Gastrocnemius medialis (tissue), 4 donors: ENCODE measurements at regions not wholly inside any gene's neighbourhood (a gene's known extent, or its start where the extent isn't known, plus 50 kb on each side); places are given as distances from the start of the nearest gene placed in this dataset.
"Not testable (repeated sequence)": the region's sequence is repeated elsewhere in the genome, so short reads cannot be mapped to it uniquely, and the experiment has no call there.

Experiments used
- ATAC-seq, 2 donors: fragments of 150-250 bp; one replicate each; pipeline ENCODE4 v1.9.1; 2016
- DNase-seq, 2 donors: peaks; one replicate each; pipeline ENCODE4 v3.0.0-alpha.2; 2019
- H3K27ac ChIP-seq, 4 donors: fragments of 200-600 bp; sonication (generic); 1 replicate in 1 of 4; 2 replicates in 3 of 4; pipeline ENCODE4 v1.5.1; 2016 to 2018; ENCODE audit warnings: mild to moderate bottlenecking in 2 of 4, moderate library complexity in 1 of 4
- H3K27me3 ChIP-seq, 3 donors: fragments of 200-600 bp; sonication (generic) in 2 of 3; 1 replicate in 1 of 3; 2 replicates in 2 of 3; pipeline versions ENCODE4 v1.5.1 to v1.6.0; 2016 to 2019; ENCODE audit warnings: mild to moderate bottlenecking in 1 of 3, moderate library complexity in 1 of 3
- H3K36me3 ChIP-seq, 2 donors: fragments of 200-600 bp; sonication (generic) in 1 of 2; one replicate each; pipeline ENCODE4 v1.5.1; 2017 to 2018
- H3K4me1 ChIP-seq, 2 donors: fragments of 200-600 bp; sonication (generic) in 1 of 2; one replicate each; pipeline ENCODE4 v1.5.1; 2016 to 2017; ENCODE audit warnings: mild to moderate bottlenecking in 2 of 2
- H3K4me3 ChIP-seq, 4 donors: fragments of 200-600 bp; sonication (generic) in 3 of 4; 1 replicate in 1 of 4; 2 replicates in 3 of 4; pipeline ENCODE4 v1.5.1; 2016 to 2019; ENCODE audit warnings: mild to moderate bottlenecking in 2 of 4
- H3K9me3 ChIP-seq, 3 donors: fragments of 200-600 bp; sonication (generic) in 2 of 3; 1 replicate in 1 of 3; 2 replicates in 2 of 3; pipeline ENCODE4 v1.5.1; 2016 to 2019
- POLR2A ChIP-seq, 2 donors: fragments of 450-650 bp; IDR thresholded peaks; one replicate each; pipeline ENCODE4 v1.6.1; 2017; ENCODE audit warnings: antibody characterized with exemption in 2 of 2, mild to moderate bottlenecking in 2 of 2, moderate library complexity in 2 of 2
- in situ Hi-C, 4 donors: fragments of 200-750 bp; cut with MboI; loops; one replicate each; pipeline versions ENCODE4 v1.15.0 to v1.8.0; 2017; ENCODE audit warnings: low sequenced_read_pairs in 4 of 4
- intact Hi-C: fragments of 100-400 bp; cut with DNase I; formaldehyde crosslinking; loops from one replicate; pipeline ENCODE4 v1.15.1; 2023; ENCODE audit warnings: low total_unique reads
- TF ChIP-seq, protein P1 (sequence below), 5 experiments: fragments of 450-650 bp in 3 of 5; fragments of 200-600 bp in 2 of 5; sonication (generic) in 2 of 5; IDR thresholded peaks in 4 of 5; conservative IDR thresholded peaks in 1 of 5; 1 replicate in 4 of 5; 2 replicates in 1 of 5; pipeline ENCODE4 v1.5.1; 2016 to 2019; ENCODE audit warnings: antibody characterized with exemption in 5 of 5, mild to moderate bottlenecking in 3 of 5, moderate library complexity in 3 of 5

DNA sequence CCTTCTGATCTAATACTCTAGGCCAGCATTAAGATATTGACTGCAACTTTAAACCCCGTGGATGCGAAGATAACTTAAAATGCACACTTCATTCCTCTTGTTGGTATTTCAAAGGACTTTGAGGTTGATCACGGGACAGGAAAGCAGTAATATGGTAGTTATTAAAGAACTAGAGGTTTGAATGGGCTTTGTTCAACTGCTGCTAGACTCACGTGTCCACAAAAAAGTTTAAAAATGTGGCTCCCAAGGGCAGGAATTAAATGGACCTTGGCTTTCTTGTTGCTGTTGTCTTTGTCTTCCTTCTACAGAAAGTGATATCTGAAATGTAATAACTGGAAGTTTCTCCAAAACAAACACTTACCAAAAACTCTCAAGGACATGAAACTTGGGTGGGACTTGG is 186.3 kb downstream of the XPNPEP1 start:
- Histone ChIP-seq H3K4me3 (no peak overlapping the region), H3K27ac (peak overlapping the region in 1 of 4 donors; percentile 14), H3K4me1 (no peaks in the 10 kb centered on the region), H3K27me3 (no peaks in the 10 kb centered on the region), H3K9me3 (no peaks in the 10 kb centered on the region), H3K36me3 (no peaks in the 10 kb centered on the region)
- intact Hi-C loops: no loop called here
- ATAC-seq (no peak), DNase-seq (no peak)
- in situ Hi-C loops: no loop called here
- TF ChIP-seq, protein P1, sequence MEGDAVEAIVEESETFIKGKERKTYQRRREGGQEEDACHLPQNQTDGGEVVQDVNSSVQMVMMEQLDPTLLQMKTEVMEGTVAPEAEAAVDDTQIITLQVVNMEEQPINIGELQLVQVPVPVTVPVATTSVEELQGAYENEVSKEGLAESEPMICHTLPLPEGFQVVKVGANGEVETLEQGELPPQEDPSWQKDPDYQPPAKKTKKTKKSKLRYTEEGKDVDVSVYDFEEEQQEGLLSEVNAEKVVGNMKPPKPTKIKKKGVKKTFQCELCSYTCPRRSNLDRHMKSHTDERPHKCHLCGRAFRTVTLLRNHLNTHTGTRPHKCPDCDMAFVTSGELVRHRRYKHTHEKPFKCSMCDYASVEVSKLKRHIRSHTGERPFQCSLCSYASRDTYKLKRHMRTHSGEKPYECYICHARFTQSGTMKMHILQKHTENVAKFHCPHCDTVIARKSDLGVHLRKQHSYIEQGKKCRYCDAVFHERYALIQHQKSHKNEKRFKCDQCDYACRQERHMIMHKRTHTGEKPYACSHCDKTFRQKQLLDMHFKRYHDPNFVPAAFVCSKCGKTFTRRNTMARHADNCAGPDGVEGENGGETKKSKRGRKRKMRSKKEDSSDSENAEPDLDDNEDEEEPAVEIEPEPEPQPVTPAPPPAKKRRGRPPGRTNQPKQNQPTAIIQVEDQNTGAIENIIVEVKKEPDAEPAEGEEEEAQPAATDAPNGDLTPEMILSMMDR (IDR thresholded peaks at IDR 0.05 in 4 of 5, conservative IDR thresholded peaks at IDR 0.05 in 1 of 5): no peak
- TF ChIP-seq POLR2A (IDR thresholded peaks at IDR 0.05): no peak

DNA sequence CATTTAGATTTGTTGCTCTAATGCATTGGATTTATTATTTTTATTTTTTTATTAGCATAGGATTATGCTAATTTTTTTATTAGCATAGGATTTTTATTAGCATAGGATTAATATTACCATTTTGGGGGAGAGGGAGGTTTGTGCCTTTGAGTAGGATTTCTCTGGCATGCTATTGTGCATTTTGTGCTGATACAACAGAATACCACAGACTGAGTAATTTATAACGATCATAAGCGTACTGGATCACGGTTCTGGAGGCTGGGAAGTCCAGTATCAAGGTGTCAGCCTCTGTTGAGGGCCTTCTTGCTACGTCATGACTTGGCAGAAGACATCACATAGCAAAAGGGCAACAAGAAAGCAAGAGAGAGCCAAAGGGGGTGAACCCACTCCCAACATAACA is 187.5 kb downstream of the XPNPEP1 start:
- no peaks in the 10 kb centered on the region for H3K36me3 ChIP-seq
- H3K4me3 ChIP-seq: no peak overlapping the region
- in situ Hi-C loops (no loop called here), intact Hi-C loops (no loop called here)
- H3K27ac ChIP-seq: no peak overlapping the region
- H3K4me1 ChIP-seq: no peaks in the 10 kb centered on the region
- no peak for DNase-seq
- H3K9me3 ChIP-seq: no peaks in the 10 kb centered on the region
- H3K27me3 ChIP-seq: no peaks in the 10 kb centered on the region
- no peak for ATAC-seq
- no peak for TF ChIP-seq POLR2A (IDR thresholded peaks at IDR 0.05)
- TF ChIP-seq, protein P1 (IDR thresholded peaks at IDR 0.05 in 4 of 5, conservative IDR thresholded peaks at IDR 0.05 in 1 of 5): no peak

DNA sequence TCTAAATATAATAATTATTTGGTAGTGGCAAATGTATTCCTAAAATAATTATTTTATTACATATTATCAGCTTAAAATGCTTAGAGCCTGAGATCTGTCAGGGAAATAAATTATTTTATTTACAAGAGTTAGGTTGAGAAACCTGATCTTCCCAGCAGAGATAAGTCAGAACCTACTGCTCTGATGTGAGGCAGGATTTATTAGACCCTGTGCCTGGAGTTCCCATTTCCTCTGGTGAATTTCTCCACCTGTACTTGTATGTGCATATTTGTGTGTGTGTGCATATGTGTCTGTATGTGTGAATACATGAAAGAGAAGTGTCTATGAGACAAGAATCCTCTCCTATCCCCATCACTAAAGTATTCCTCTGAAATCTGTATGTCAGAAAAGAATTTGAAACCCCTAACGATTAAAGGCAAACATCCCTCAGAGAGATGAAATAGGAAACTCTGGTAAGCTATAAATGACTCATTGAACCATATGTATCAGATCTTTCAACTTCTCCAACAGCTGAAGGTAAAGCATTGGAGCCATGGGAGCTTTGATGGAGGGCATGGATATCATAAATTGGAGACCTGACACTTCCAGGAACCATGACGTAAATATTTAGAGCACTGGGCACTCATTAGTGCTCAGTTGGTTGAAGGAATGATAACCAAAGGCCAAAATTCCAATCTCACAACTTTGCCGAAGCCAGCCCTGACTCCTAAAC is 190.9 kb downstream of the XPNPEP1 start:
- Histone ChIP-seq H3K4me3 (no peak overlapping the region), H3K4me1 (no peaks in the 10 kb centered on the region), H3K27me3 (no peaks in the 10 kb centered on the region), H3K9me3 (no peaks in the 10 kb centered on the region), H3K36me3 (no peaks in the 10 kb centered on the region), H3K27ac (no peak overlapping the region)
- ATAC-seq: no peak
- intact Hi-C loops: no loop called here
- in situ Hi-C loops: no loop called here
- TF ChIP-seq, protein P1 (IDR thresholded peaks at IDR 0.05 in 4 of 5, conservative IDR thresholded peaks at IDR 0.05 in 1 of 5): no peak
- no peak for TF ChIP-seq POLR2A (IDR thresholded peaks at IDR 0.05)
- no peak for DNase-seq

DNA sequence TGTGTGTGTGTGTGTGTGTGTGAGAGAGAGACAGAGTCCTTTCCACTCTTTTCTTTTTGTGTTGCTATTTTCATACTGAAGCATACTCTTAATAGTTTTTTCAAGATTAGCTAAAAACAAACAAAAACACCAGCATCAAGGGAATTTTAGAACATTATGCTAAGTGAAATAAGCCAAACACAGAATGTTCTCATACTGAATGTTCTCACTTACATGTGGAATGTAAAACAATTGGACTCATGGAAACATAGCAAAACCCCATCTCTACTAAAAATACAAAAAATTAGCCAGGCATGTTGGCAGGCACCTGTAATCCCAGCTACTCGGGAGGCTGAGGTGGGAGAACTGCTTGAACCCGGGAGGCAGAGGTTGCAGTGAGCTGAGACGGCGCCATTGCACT is 193.4 kb downstream of the XPNPEP1 start:
- H3K27me3 ChIP-seq, H3K4me1 ChIP-seq, intact Hi-C loops, H3K36me3 ChIP-seq, H3K4me3 ChIP-seq, H3K9me3 ChIP-seq, in situ Hi-C loops: not testable (repeated sequence)
- H3K27ac ChIP-seq: peak overlapping the region in 1 of 4 donors; percentile 30
- ATAC-seq (peak in 1 of 2 donors; percentile 79), DNase-seq (peak; percentile 8 to 24)

DNA sequence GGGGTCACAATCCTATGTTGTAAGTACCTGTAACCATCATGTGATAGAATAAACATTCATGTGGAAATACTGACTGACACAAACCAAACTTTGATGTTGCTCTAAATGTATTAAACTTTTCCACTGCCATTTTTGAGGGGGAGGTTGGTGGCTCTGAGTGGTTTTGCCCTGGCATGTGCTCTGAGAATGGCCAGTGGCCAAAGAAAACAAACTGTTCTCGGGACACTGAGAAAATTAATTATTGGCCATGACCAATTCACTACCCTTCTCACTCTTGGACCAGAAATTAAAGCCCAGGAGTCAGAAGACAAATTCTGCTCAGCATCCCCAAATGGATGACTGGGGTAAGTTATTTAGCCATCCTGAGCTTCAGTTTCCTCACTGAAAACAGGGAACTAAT is 195.9 kb downstream of the XPNPEP1 start:
- TF ChIP-seq, protein P1 (IDR thresholded peaks at IDR 0.05 in 4 of 5, conservative IDR thresholded peaks at IDR 0.05 in 1 of 5): no peak
- no peak for TF ChIP-seq POLR2A (IDR thresholded peaks at IDR 0.05)
- no peak for DNase-seq
- H3K36me3 ChIP-seq: no peaks in the 10 kb centered on the region
- no peak overlapping the region for H3K4me3 ChIP-seq
- H3K4me1 ChIP-seq: no peaks in the 10 kb centered on the region
- in situ Hi-C loops (no loop called here), intact Hi-C loops (no loop called here)
- ATAC-seq: no peak
- no peaks in the 10 kb centered on the region for H3K9me3 ChIP-seq
- H3K27ac ChIP-seq: no peak overlapping the region
- no peaks in the 10 kb centered on the region for H3K27me3 ChIP-seq
